Omental fat pad (tissue), 3 donors: ENCODE measurements at regions not wholly inside any gene's neighbourhood (a gene's known extent, or its start where the extent isn't known, plus 50 kb on each side); places are given as distances from the start of the nearest gene placed in this dataset.
A peak's percentile ranks its signal among the peaks of the same experiment; 100 is the strongest.

Experiments used
- ATAC-seq: fragments of 150-250 bp; one replicate; pipeline ENCODE4 v1.9.1; 2016; ENCODE audit warnings: mild to moderate bottlenecking, moderate library complexity; ENCODE audit not compliant: low FRiP score
- DNase-seq: peaks from one replicate; pipeline ENCODE4 v3.0.0-alpha.2; 2019; ENCODE audit warnings: low spot score
- CTCF ChIP-seq, 3 donors: fragments of 450-650 bp; IDR thresholded peaks; one replicate each; pipeline ENCODE4 v1.5.1; 2016 to 2017; ENCODE audit warnings: antibody characterized with exemption in 3 of 3, mild to moderate bottlenecking in 3 of 3, moderate library complexity in 2 of 3

- ATAC-seq (no peak), DNase-seq (no peak)
- TF ChIP-seq CTCF (IDR thresholded peaks at IDR 0.05) = no peak
These were observed 411.7 kb upstream of the FLRT2 start for GRCh38 chr14:85118274-85118673.

DNA sequence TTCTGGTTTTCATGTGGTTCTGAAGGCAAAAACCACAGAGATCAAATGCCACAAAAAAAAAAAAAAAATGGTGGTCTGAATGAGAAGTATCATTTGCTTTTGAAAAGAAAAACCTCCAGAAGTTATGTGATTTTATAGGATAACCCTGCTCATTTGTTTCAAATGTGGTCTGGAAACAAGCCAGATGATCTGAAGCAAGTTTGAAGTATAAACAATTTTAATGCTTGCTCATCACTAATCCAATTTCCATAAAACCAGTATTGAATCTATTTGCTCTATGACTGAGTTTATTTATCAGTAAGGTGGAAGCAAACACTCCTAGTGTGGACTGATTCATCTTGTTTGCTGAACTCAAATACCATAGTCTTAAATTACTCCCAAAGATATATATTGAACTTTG is 407.3 kb upstream of the FLRT2 start:
- DNase-seq = no peak
- ATAC-seq = no peak
- TF ChIP-seq CTCF (IDR thresholded peaks at IDR 0.05) = no peak

DNA sequence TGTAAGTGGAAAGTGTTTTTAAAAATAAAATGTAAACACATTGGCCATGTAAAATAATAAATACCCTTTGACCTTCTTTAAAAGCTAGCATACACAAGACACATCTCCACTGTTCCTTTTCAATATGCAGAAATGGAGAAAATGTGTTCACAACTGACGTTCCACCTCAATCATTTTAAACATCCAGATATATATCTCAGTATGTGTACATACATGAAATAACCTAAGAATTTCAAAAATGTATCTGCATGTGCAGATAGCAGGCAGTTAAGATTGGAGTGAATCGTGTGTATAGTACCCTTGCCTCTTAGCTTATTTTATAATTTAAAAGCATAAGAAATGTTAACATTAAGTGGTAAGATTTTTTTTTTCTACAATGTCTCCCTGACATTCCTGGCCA is 406.2 kb upstream of the FLRT2 start:
- TF ChIP-seq CTCF (IDR thresholded peaks at IDR 0.05) = no peak
- DNase-seq = no peak
- ATAC-seq = no peak

DNA sequence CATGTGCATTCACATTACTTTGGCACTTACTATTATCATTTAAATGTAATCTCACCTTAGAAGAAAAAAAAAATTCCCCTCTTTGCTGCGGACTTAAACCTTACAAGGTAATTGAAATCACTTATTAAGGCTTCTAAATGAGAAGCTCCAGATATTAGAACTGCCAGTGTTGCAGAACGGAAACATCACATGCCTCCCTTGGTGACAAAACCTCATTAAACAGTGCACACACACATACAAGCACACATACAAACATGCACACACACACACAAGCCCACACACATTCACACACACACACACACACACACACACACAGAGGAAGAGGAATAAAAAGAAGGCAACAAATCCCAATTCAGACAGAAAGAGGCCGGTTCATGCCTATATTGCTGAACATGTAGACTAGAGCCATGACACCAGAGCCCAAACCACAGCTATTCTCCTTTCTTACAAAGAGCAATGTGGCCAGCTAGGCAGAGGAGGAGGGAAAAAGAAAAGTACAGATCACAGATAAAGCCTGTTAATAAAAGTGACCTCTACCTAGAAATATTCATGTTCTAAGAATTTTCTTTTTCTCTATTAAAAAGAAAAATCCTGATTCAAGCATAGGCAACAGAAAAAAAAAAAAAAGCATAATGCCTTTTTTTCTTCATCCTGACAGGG is 405.2 kb upstream of the FLRT2 start:
- ATAC-seq (no peak), DNase-seq (no peak)
- TF ChIP-seq CTCF (IDR thresholded peaks at IDR 0.05) = no peak

DNA sequence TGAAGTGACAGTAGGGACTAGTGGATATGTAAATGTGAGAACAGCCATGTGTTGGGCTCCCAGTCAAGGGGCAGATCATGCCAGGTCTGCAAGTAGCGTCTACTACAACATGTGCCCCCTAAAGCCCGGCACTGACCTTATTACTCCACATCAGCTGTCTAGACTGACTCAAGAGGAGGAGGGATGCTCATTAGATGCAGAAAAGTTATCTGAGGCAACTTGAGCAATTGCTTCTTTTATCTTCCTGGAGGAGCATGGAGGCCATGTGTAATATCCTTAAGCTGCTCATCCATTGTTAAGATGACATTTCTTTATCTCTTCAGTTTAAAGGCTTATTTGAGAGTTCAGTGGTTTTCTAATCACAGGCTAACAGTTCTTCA is 404.7 kb upstream of the FLRT2 start:
- no peak for TF ChIP-seq CTCF (IDR thresholded peaks at IDR 0.05)
- DNase-seq (no peak), ATAC-seq (peak; percentile 42)

DNA sequence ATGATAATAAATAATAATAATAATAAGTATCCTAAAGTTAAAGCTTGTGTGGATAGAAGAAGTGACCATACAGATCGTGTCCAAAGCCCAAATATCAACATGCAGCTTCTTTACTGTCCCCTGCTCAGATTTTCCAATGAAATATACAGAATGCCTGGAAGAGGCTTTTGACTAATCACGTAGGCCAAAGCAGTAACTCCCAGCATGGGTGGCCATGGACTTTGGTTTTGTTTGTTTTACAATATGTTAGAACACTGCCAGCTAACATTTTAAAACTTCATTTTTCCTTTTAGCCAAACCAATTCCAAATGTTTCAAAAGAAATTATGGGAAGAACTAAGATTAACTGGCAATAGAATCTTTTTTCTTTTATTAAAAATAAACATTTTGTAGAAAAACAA is 400.0 kb upstream of the FLRT2 start:
- DNase-seq (no peak), ATAC-seq (no peak)
- no peak for TF ChIP-seq CTCF (IDR thresholded peaks at IDR 0.05)

DNA sequence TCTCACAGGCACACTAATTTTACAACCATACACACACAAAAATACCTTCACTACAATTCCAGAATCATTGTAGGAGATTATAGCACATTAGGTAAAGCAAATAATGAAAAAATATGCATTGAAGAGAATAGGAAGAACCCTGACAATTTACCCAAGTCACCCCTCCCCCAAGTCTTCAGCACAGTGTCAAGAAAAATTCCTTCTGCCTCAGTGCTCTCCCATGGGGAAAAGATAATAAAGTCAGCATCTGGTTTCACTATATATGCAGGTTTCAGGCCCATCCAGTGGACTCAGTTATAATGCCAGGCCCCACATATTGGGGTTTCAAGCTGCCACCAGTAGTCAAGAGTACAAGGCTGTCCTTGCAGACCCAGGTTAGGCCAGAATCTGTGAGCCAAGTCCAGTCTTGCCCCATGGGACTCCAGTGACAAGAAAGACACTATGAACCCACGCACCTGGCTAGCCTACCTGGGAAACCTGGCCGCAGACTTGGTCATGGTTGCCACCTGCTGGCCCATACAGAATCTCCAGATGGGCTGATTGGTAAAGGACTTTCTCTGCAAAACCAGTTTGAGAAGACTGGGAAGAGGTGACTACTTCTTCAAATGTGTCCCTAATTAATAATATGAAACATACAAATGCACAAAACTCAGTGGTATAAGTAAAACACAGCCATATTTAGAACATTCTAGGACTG is 398.6 kb upstream of the FLRT2 start:
- DNase-seq = no peak
- TF ChIP-seq CTCF (IDR thresholded peaks at IDR 0.05) = no peak
- ATAC-seq = no peak
